HepG2 (cell line): ENCODE measurements at regions not wholly inside any gene's neighbourhood (a gene's known extent, or its start where the extent isn't known, plus 50 kb on each side); places are given as distances from the start of the nearest gene placed in this dataset.
A peak's percentile ranks its signal among the peaks of the same experiment; 100 is the strongest.

ENCODE experiments used
- ATAC-seq: fragments of 200-7000 bp; cut with Tn5 transposase; 3 replicates; pipeline ENCODE4 v1.9.1; 2020; ENCODE audit warnings: mild to moderate bottlenecking, moderate library complexity
- BruUV-seq: library from RNA; stranded (reverse); fragments of 400-500 nt; replicated peaks from 2 replicates; lab custom pipeline; 2021; lab: Mats Ljungman, UMichigan
- CTCF ChIA-PET: fragments of 300-600 bp; formaldehyde crosslinking; extraction: SDS; loops from one replicate; lab custom pipeline; 2021; ENCODE audit warnings: low total read pairs, inconsistent platforms, low intra/inter-chr PET ratio; lab: Yijun Ruan, JAX
- POLR2A ChIA-PET: fragments of 350-600 bp; sonication (Branson Sonifier 250); formaldehyde crosslinking; loops from one replicate; lab custom pipeline; 2020; ENCODE audit warnings: antibody characterized with exemption, inconsistent platforms; lab: Yijun Ruan, JAX
- DNase-seq: peaks from one replicate; pipeline ENCODE4 v3.0.0-alpha.2; 2015; ENCODE audit warnings: low spot score
- FAIRE-seq: peaks from 3 replicates; lab custom pipeline; 2011; peaks lifted over from hg19 to GRCh38; lab: Jason Lieb, UNC
- H2AFZ ChIP-seq: one replicate; pipeline ENCODE4 v1.6.1; 2011; ENCODE audit warnings: low read length, inconsistent platforms
- H3K27ac ChIP-seq: fragments of 300-600 bp; 3 replicates; pipeline ENCODE4 v1.8.0; 2011; ENCODE audit warnings: mixed run types, mild to moderate bottlenecking, mixed read lengths, low read length, inconsistent platforms; ENCODE audit not compliant: insufficient read depth; ENCODE audit errors: extremely low read length
- H3K27me3 ChIP-seq, 2 experiments: fragments of 200-600 bp in 1 of 2; 2 replicates in 1 of 2; 3 replicates in 1 of 2; pipeline versions ENCODE4 v1.6.0 to v1.8.0; 2011; ENCODE audit warnings: low read length in 2 of 2, mild to moderate bottlenecking in 2 of 2, moderate library complexity in 2 of 2, inconsistent platforms in 1 of 2; ENCODE audit not compliant: insufficient read depth in 2 of 2, control insufficient read depth in 1 of 2
- H3K36me3 ChIP-seq, 2 experiments: fragments of 200-600 bp in 1 of 2; replicated peaks in 1 of 2; 2 replicates in 1 of 2; 3 replicates in 1 of 2; pipeline versions ENCODE4 v1.5.1 to v1.8.0; 2011; ENCODE audit warnings: low read length in 2 of 2, inconsistent platforms in 1 of 2; ENCODE audit not compliant: insufficient read depth in 2 of 2, control insufficient read depth in 1 of 2
- H3K4me1 ChIP-seq: 2 replicates; pipeline ENCODE4 v1.5.1; 2012; ENCODE audit warnings: low read length, inconsistent platforms; ENCODE audit not compliant: insufficient read depth
- H3K4me2 ChIP-seq: 2 replicates; pipeline ENCODE4 v1.6.0; 2011; ENCODE audit warnings: low read depth, low read length, inconsistent platforms
- H3K4me3 ChIP-seq, 3 experiments: fragments of 200-600 bp in 1 of 3; sonication (generic), shearing (Covaris generic) in 1 of 3; replicated peaks in 1 of 3; 2 replicates each; pipeline ENCODE4 v1.5.1; 2011 to 2016; ENCODE audit warnings: low read length in 3 of 3, inconsistent platforms in 2 of 3, low read depth in 2 of 3, mild to moderate bottlenecking in 2 of 3, control low read depth in 1 of 3, mixed read lengths in 1 of 3; ENCODE audit not compliant: insufficient read depth in 1 of 3
- H3K79me2 ChIP-seq: one replicate; pipeline ENCODE4 v1.6.1; 2011; ENCODE audit warnings: low read length, inconsistent platforms; ENCODE audit not compliant: insufficient read depth
- H3K9ac ChIP-seq: 2 replicates; pipeline ENCODE4 v1.6.0; 2011; ENCODE audit warnings: mild to moderate bottlenecking, low read depth, low read length, inconsistent platforms; ENCODE audit not compliant: insufficient read depth
- H3K9me3 ChIP-seq: 2 replicates; pipeline ENCODE4 v1.5.1; 2012; ENCODE audit warnings: mild to moderate bottlenecking, low read length
- H4K20me1 ChIP-seq: 2 replicates; pipeline ENCODE4 v1.6.0; 2011; ENCODE audit warnings: inconsistent platforms, mild to moderate bottlenecking, low read length, moderate library complexity; ENCODE audit not compliant: insufficient read depth
- CC2D1A ChIP-seq: sonication (generic); formaldehyde crosslinking; IDR thresholded peaks from 2 replicates; pipeline ENCODE4 v1.8.1; 2023; ENCODE audit warnings: mild to moderate bottlenecking, missing genetic modification reagents
- ETV6 ChIP-seq: sonication (generic); formaldehyde crosslinking; conservative IDR thresholded peaks from 2 replicates; pipeline ENCODE4 v1.4.0; 2020; ENCODE audit warnings: missing genetic modification reagents
- FOXJ3 ChIP-seq: sonication (generic); formaldehyde crosslinking; IDR thresholded peaks from 2 replicates; pipeline ENCODE4 v1.4.0; 2020; ENCODE audit warnings: missing genetic modification reagents, mild to moderate bottlenecking, borderline replicate concordance
- FOXP1 ChIP-seq, 2 experiments: fragments of 450-650 bp in 1 of 2; IDR thresholded peaks; 2 replicates each; pipeline ENCODE4 v1.6.1; 2017 to 2018; ENCODE audit warnings: antibody characterized with exemption in 1 of 2
- MAFK ChIP-seq, 2 experiments: IDR thresholded peaks in 1 of 2; conservative IDR thresholded peaks in 1 of 2; 2 replicates each; pipeline ENCODE4 v1.6.1; 2011; ENCODE audit warnings: improper control_type of control experiment in 2 of 2, low read length in 2 of 2
- MIER2 ChIP-seq: IDR thresholded peaks from 2 replicates; pipeline ENCODE4 v1.6.1; 2016; ENCODE audit warnings: missing biosample characterization, missing genetic modification reagents
- MXD4 ChIP-seq: IDR thresholded peaks from 2 replicates; pipeline ENCODE4 v1.6.1; 2016; ENCODE audit warnings: mild to moderate bottlenecking, missing biosample characterization, missing genetic modification reagents
- NR2F6 ChIP-seq, 2 experiments: IDR thresholded peaks; 2 replicates each; pipeline ENCODE4 v1.6.1; 2016; ENCODE audit warnings: antibody characterized with exemption in 1 of 2, mild to moderate bottlenecking in 1 of 2
- STAT5B ChIP-seq: sonication (generic); formaldehyde crosslinking; IDR thresholded peaks from 2 replicates; pipeline ENCODE4 v1.4.0; 2020; ENCODE audit warnings: missing genetic modification reagents
- ZBTB37 ChIP-seq: sonication (generic); formaldehyde crosslinking; IDR thresholded peaks from 2 replicates; pipeline ENCODE4 v1.4.0; 2020; ENCODE audit warnings: mild to moderate bottlenecking, missing genetic modification reagents
- ZMYM3 ChIP-seq: sonication (generic); formaldehyde crosslinking; IDR thresholded peaks from 2 replicates; pipeline ENCODE4 v1.5.1; 2020; ENCODE audit warnings: mild to moderate bottlenecking, missing genetic modification reagents
- ZNF549 ChIP-seq: sonication (generic); formaldehyde crosslinking; IDR thresholded peaks from 2 replicates; pipeline ENCODE4 v1.5.0; 2020; ENCODE audit warnings: missing genetic modification reagents
- ZNF629 ChIP-seq: sonication (generic); formaldehyde crosslinking; conservative IDR thresholded peaks from 2 replicates; pipeline ENCODE4 v1.5.0; 2020; ENCODE audit warnings: missing genetic modification reagents
- ZNF674 ChIP-seq: sonication (generic); formaldehyde crosslinking; IDR thresholded peaks from 2 replicates; pipeline ENCODE4 v1.5.0; 2020; ENCODE audit warnings: low read depth, mild to moderate bottlenecking, missing genetic modification reagents
- WGBS: methylation state at CpG from one replicate; pipeline ENCODE4 v1.1.6; 2017; ENCODE audit warnings: low lambda C conversion rate; 5-methylcytosine and 5-hydroxymethylcytosine counted together
- in situ Hi-C: cut with HindIII; loops from 2 replicates; pipeline ENCODE4 v1.10.0; 2017; ENCODE audit warnings: low pct_unique_long_range_greater_than_20kb; ENCODE audit not compliant: extremely low pct_ligation_motif_present
- intact Hi-C: fragments of 100-400 bp; cut with micrococcal nuclease; formaldehyde crosslinking; loops from one replicate; pipeline ENCODE4 v1.10.0; 2022; ENCODE audit not compliant: unreplicated experiment
- TF ChIP-seq, protein P1 (sequence below): sonication (generic); formaldehyde crosslinking; IDR thresholded peaks from 2 replicates; pipeline ENCODE4; 2020; ENCODE audit warnings: missing genetic modification reagents, mild to moderate bottlenecking, borderline replicate concordance

- Histone ChIP-seq H4K20me1 (no peaks in the 10 kb centered on the region), H3K27ac (no peak overlapping the region), H3K27me3 (no peaks in the 10 kb centered on the region), H3K9me3 (no peaks in the 10 kb centered on the region)
- WGBS, result 95% methylated on average over 4 of the region's 4 CpGs
- peak; percentile 87 for TF ChIP-seq ZNF629 (CRISPR knock-in tag)
- TF ChIP-seq ZMYM3, result peak; percentile 33; the same call in 1 of the 2 replicates
- no peak for TF ChIP-seq MXD4 (CRISPR knock-in tag)
- TF ChIP-seq NR2F6 (IDR thresholded peaks at IDR 0.05), result no peak
- TF ChIP-seq NR2F6 (CRISPR knock-in tag; IDR thresholded peaks at IDR 0.05), result no peak
- no peak for TF ChIP-seq FOXP1 (IDR thresholded peaks at IDR 0.05)
- no peak for TF ChIP-seq FOXP1 (CRISPR knock-in tag; IDR thresholded peaks at IDR 0.05)
- TF ChIP-seq, all 625 proteins: peak for 2
- intact Hi-C loops, result loop anchor here (10.0 kb wide), 1 partner anchor 277 kb away; no protein-coding TSS in a partner anchor
- H3K4me3 ChIP-seq, result no peak overlapping the region
- ChIA-PET POLR2A (no interaction called here), CTCF (no interaction called here)
- FAIRE-seq, result no peak
- no peaks in the 10 kb centered on the region for H3K79me2 ChIP-seq
- H3K4me1 ChIP-seq, result peaks cover 58% of the 10 kb centered on the region
- in situ Hi-C loops, result no loop called here
- H3K36me3 ChIP-seq, result no peaks in the 10 kb centered on the region
- H3K9ac ChIP-seq, result no peak overlapping the region
- no TSS peak for BruUV-seq
- no peak for ATAC-seq
- no peak overlapping the region for H3K4me2 ChIP-seq
- H2AFZ ChIP-seq, result no peak overlapping the region
- no peak for DNase-seq
Measured at GRCh38 chr1:213652109-213652508, 335.7 kb upstream of the PROX1 start.

DNA sequence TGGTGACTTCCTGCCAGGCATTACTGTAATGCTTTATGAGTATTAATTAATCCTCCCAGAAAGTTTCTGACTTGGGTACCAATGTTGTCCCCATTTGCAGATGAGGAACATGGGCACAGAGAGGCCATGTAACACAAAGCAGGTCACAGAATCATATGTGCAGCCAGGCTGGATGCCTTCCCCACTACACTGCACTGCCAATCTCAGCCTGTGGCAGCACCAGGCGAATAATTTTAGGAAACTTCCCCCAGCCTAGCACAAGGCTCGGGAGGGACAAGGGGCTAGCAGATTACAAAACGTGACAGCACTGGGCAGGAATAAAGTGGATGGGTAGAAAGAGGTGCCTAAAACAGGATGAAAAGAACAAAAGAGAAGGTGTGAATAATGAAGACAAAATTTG lies 331.7 kb upstream of the PROX1 start:
- peak overlapping the region in 1 of 3 experiments; percentile 31; a peak in 1 of 6 replicates for H3K4me3 ChIP-seq
- peak overlapping the region; percentile 57 for H3K4me2 ChIP-seq
- 80% methylated on average over 3 of the region's 3 CpGs for WGBS
- no peaks in the 10 kb centered on the region for H3K9me3 ChIP-seq
- H3K9ac ChIP-seq, result no peak overlapping the region
- H3K27ac ChIP-seq, result peak overlapping the region; percentile 3
- CTCF ChIA-PET, result no interaction called here
- in situ Hi-C loops (no loop called here), intact Hi-C loops (loop anchor here (10.0 kb wide), 1 partner anchor 281 kb away; no protein-coding TSS in a partner anchor)
- FAIRE-seq (no peak), ATAC-seq (peak; percentile 67), DNase-seq (no peak)
- TF ChIP-seq ZBTB37 (CRISPR knock-in tag) (no peak), ZNF674 (no peak), FOXJ3 (CRISPR knock-in tag) (no peak), MAFK (conservative IDR thresholded peaks at IDR 0.05 in 1 of 2, IDR thresholded peaks at IDR 0.05 in 1 of 2; ENCODE audit: low read length in 2 of 2) (no peak), CC2D1A (CRISPR knock-in tag) (no peak), ETV6 (CRISPR knock-in tag) (no peak), STAT5B (CRISPR knock-in tag) (no peak), MIER2 (CRISPR knock-in tag) (no peak), ZNF549 (CRISPR knock-in tag) (no peak)
- TF ChIP-seq, protein P1, sequence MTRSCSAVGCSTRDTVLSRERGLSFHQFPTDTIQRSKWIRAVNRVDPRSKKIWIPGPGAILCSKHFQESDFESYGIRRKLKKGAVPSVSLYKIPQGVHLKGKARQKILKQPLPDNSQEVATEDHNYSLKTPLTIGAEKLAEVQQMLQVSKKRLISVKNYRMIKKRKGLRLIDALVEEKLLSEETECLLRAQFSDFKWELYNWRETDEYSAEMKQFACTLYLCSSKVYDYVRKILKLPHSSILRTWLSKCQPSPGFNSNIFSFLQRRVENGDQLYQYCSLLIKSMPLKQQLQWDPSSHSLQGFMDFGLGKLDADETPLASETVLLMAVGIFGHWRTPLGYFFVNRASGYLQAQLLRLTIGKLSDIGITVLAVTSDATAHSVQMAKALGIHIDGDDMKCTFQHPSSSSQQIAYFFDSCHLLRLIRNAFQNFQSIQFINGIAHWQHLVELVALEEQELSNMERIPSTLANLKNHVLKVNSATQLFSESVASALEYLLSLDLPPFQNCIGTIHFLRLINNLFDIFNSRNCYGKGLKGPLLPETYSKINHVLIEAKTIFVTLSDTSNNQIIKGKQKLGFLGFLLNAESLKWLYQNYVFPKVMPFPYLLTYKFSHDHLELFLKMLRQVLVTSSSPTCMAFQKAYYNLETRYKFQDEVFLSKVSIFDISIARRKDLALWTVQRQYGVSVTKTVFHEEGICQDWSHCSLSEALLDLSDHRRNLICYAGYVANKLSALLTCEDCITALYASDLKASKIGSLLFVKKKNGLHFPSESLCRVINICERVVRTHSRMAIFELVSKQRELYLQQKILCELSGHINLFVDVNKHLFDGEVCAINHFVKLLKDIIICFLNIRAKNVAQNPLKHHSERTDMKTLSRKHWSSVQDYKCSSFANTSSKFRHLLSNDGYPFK, result no peak
- no peaks in the 10 kb centered on the region for H3K79me2 ChIP-seq
- no peaks in the 10 kb centered on the region for H3K27me3 ChIP-seq
- POLR2A ChIA-PET, result interaction anchor here (0.8 to 1.0 kb wide), 2 partner anchors 331 to 334 kb away, joined by 3 to 6 read pairs; partner anchors contain the start of gene PROX1
- no peaks in the 10 kb centered on the region for H3K36me3 ChIP-seq
- H2AFZ ChIP-seq, result peak overlapping the region; percentile 55
- peaks cover 43% of the 10 kb centered on the region for H3K4me1 ChIP-seq
- BruUV-seq, result no TSS peak
- no peaks in the 10 kb centered on the region for H4K20me1 ChIP-seq
